ENCODE measurements at regions not wholly inside any gene's neighbourhood (a gene's known extent, or its start where the extent isn't known, plus 50 kb on each side); places are given as distances from the start of the nearest gene placed in this dataset.

DNA sequence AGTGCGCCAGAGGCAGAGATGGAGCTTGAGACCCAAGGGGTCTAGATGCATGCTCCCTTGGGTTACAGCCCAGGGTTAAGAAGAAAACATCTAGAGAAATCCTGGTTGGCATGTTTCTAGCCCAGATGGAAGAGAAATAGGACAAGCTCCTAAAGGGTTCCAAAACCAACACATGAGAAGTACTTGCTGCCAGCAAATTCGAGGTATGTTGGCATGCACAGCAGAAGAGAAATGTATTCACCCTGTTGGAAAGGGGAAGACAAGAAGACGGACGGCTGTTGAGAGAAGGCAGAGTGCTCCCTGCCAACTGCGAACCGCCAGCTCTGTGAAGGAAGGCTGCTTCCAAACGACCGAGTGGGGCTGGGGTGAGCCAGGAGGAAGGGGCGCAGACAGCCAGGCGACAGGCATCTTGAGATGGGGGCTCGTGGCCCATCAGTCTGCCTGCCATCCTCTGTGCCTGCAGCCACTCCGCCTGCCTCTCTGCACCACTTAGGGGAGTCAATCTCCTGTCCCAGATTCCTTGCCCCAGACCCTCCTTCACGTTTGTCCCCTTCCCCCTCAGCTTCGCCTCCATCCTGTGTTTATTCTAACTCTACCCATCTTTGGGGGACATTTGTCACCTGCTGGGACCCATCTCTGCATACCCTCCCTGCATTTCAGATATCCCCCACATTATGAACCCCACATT is 249.2 kb downstream of the CDC5L start:
- DNase-seq (ENCODE audit: low read depth), result no peak

- no peak for DNase-seq (ENCODE audit: low read depth)
These were observed 254.0 kb downstream of the CDC5L start for GRCh38 chr6:44641344-44642031.

DNA sequence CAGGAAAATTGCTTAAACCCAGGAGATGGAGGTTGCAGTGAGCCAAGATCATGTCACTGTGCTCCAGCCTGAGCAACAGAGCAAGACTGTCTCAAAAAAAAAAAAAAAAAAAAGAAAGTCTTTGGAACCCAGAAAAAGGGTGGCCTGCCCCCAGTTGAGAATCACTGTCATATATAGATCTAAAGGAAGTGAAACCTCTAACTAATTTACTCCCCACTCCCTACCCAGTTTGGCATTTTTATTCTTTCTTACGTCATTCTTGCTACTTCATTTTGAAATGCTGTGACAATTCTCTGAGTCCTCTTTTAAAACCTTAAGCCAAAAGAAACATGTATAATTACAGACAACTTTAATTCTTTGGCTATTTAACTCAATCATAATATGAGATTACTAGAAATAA is 254.8 kb downstream of the CDC5L start:
- DNase-seq (ENCODE audit: low read depth), result no peak

- no peak for DNase-seq (ENCODE audit: low read depth)
These were observed 255.5 kb downstream of the CDC5L start for GRCh38 chr6:44642870-44643522.

DNA sequence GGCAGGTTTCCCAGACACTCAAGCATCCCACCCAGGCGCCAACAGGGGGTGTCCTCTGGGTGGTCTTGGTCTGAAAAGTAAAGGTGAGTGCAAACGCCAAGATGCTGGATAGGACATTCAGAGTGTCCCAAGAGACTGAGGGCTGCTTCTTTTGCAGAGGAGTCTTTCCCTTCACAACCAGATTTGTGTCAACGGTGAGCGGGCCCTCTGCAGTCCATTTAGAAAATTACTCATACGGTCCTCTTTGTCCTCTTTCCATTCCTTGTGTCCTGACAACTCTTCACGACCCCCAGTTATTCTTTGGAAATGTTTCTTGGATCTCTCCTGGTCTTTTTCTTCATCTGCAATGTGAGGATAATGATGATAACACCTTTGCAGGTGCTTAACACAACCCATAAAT is 257.8 kb downstream of the CDC5L start:
- no peak for DNase-seq (ENCODE audit: low read depth)

DNA sequence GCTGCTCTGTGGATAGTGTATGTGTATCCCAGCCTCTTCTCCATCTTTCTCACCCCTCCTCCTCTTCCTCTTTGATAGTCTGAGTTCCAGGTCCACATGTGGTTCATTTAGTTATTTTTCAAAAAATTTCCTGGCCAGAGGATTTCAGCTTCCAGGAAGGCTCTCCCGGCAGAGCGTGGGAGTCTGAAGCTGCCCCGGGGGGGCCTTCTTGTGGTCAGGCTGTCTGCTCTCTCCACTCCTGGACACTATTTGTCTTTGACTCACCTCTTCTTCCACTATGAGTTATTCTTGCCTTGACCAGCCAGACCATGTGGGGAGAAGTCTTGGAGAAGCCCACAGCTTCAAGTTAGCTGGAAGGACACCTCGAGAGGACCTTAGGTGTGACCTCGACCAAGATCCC is 258.8 kb downstream of the CDC5L start:
- no peak for DNase-seq (ENCODE audit: low read depth)

GRCh38 chr6:44649365-44650025 is 262.0 kb downstream of the CDC5L start:
- no peak for DNase-seq (ENCODE audit: low read depth)

DNA sequence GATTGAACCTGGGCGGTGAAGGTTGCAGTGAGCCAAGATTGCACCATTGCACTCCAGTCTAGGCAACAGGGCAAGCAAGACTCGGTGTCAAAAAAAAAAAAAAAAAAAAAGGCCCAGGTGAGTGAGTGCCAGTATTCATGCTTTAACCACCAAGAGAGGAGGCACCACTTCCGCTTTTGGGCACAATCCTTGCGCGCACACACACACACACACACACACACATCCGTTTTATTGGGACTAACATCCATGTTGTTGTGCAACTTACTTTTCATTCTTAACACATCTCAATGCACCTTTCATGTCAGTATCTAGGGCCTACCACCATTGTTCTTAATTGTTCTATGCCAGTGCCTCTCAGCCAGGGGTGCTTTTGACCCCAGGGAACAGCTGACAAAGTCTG is 263.0 kb downstream of the CDC5L start:
- no peak for DNase-seq (ENCODE audit: low read depth)

DNA sequence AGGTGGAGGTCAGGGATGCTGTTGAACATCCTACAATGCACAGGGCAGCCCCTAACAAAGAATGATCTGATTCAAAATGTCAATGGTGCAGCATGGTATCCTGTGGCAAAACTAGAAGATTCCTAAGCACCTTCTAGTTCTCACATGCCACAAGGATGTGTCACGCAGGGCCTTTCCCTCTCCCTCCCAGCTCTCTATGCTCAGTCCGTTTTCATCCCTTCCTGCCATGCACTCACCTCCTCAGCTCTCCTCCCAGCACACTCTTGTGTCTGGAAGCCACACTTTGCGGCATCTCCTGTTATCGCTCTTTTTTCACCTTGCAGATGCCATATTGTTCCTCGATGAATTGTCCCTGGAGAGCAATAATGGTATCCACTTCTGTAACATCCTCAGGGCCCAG is 263.4 kb downstream of the CDC5L start:
- no peak for DNase-seq (ENCODE audit: low read depth)

- DNase-seq (ENCODE audit: low read depth), result no peak
These were observed 264.1 kb downstream of the CDC5L start for GRCh38 chr6:44651604-44652003.

GRCh38 chr6:44652547-44652946 is 265.0 kb downstream of the CDC5L start:
- DNase-seq (ENCODE audit: low read depth), result no peak

- DNase-seq (ENCODE audit: low read depth), result no peak
These were observed 265.6 kb downstream of the CDC5L start for GRCh38 chr6:44653091-44653490.

DNA sequence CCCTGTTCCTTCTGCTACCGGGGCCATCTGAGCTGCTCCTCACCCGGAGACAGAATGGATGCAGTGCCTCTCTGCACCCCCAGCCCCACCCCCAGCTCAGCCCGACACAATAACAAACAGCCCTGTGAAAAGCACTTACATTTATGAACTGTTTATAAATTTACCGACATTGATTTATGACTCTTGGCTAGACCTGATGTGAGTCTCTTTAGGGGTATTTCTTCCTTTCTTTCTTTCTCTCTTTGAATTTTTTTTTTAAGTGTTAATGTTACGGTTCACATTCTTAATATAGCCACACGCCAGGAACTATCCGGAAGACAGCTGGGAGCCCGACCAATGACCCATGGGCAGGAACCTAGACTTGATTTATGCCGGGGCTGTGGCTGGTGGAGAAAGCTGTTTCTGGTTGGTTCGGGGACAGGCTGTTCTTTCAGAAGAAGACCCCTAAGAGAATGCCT is 266.3 kb downstream of the CDC5L start:
- DNase-seq (ENCODE audit: low read depth), result no peak

- DNase-seq (ENCODE audit: low read depth), result peak; percentile 67
These were observed 268.2 kb downstream of the CDC5L start for GRCh38 chr6:44655412-44656342.

GRCh38 chr6:44656691-44657090 is 269.2 kb downstream of the CDC5L start:
- DNase-seq (ENCODE audit: low read depth), result no peak

- no peak for DNase-seq (ENCODE audit: low read depth)
These were observed 269.8 kb downstream of the CDC5L start for GRCh38 chr6:44657206-44657819.

DNA sequence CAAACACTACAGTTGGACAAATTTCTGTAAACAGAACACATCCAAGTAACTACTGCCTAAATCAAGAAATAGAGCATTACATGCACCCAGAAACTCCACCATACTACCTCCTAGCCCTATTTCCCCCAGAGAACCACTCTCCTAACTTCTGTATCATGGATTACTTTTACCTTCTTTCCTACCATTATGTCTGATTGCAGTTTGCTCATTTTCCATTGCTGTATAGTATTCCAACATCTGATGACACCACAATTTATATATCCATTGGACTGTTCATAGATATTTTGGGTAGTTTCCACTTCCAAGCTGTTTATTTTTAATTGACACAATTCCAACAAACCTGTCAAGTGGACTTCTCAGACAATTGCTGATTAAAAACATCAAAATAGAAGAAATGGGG is 271.1 kb downstream of the CDC5L start:
- DNase-seq (ENCODE audit: low read depth), result no peak

DNA sequence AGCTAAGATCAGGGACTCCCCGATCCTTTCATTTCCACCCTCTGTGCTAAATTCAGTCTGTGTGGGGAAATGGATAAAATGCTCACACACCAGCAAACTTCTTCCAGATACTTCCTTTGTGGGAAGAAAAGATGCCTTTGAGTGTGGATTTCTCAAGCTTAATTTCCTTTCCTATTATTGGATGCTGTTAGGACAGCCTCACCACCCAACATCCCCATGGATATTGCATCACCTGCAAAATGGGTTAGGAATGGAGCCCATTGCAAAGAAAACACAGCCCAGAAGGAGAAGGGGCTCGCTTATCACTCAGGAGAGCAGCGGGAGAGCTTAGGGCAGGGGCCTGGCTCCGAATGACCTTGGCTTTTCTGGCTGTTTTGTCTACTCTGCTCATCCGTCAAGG is 272.2 kb downstream of the CDC5L start:
- no peak for DNase-seq (ENCODE audit: low read depth)

DNA sequence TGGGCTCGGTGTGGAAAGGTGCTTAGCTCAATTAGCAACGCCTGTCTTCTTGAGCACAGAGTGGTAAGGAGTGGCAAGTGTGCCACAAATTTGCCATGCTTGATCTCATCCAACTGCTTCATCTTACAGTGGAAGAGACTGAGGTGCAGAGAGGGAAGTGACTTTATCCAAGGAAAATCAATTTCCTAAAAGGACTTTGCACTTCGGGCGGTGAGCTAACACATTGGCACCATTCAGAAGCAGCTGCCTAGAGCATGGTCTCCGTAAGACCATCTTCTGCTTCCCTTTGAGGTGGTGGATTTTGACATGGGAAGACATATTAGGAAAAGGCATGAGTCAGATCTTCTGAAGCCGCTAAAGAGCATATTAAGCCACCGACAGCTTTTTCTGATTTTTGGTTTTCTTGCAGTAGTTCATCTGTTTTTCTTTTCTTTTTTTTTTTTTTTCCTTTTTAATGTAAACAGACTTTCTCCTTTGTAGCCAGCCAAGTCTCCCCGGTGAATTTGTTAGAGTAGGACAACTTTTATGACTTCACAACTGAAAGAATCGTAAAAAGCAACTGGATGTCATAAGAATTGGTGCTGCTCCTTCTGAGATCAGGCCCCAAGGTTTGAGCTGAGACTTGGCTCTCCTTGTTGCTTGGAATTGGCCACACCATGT is 273.2 kb downstream of the CDC5L start:
- no peak for DNase-seq (ENCODE audit: low read depth)

- DNase-seq (ENCODE audit: low read depth), result no peak
These were observed 273.9 kb downstream of the CDC5L start for GRCh38 chr6:44661221-44662008.
